ENCODE measurements at regions not wholly inside any gene's neighbourhood (a gene's known extent, or its start where the extent isn't known, plus 50 kb on each side); places are given as distances from the start of the nearest gene placed in this dataset.

DNA sequence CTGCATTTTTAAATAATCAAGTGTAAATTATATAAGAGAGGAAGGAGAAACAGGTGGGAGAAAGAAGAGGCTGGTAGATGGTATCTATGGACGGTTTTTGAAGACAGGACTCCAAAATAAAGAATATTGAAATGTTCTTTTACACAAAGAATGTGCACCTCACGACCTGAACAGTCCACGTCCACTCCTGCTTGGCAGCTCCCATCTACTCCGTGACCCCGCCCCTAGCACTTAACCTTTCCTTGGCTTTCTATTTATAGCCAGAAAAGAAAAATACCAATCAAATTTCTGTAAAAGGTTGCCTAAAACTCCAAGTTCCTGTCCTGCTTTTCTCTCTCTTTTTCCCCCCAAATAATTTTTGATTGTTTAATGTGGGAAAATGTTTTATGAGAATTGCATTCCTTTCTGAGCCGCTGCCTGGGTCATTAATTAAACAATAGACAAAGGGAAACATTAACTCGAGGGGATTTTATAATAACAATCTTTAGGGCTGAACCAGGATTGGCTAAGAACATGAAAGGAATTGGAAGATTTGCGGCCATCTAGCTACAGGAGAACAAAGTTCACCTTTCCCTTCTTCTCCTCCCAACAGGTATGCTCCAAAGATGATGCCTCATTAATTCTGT lies 173.6 kb upstream of the MAP3K1 start:
- TF ChIP-seq GATA2 (IDR thresholded peaks at IDR 0.05; ENCODE audit: low read depth, low read length) (no peak), GATA3 (IDR thresholded peaks at IDR 0.05; ENCODE audit: low read depth, low read length) (no peak)

Data from SH-SY5Y (cell line).